H1 (cell line): ENCODE measurements at regions not wholly inside any gene's neighbourhood (a gene's known extent, or its start where the extent isn't known, plus 50 kb on each side); places are given as distances from the start of the nearest gene placed in this dataset.
A peak's percentile ranks its signal among the peaks of the same experiment; 100 is the strongest.

Experiments
- CTCF ChIA-PET: fragments of 300-600 bp; sonication (Branson Sonifier 250); formaldehyde crosslinking; loops from one replicate; lab custom pipeline; 2021; ENCODE audit not compliant: partially characterized antibody; lab: Charles Lee
- POLR2A ChIA-PET: fragments of 300-600 bp; sonication (Branson Sonifier 250); formaldehyde crosslinking; loops from one replicate; lab custom pipeline; 2021; ENCODE audit warnings: inconsistent platforms; ENCODE audit not compliant: partially characterized antibody; lab: Charles Lee
- DNase-seq, 2 experiments: peaks; one replicate each; pipeline versions ENCODE4 v3.0.0 to v3.0.0-alpha.2; 2010 to 2022; ENCODE audit warnings: low spot score in 2 of 2, low read depth in 1 of 2, mixed read lengths in 1 of 2
- FAIRE-seq: peaks from 2 replicates; lab custom pipeline; 2011; peaks lifted over from hg19 to GRCh38; lab: Jason Lieb, UNC
- H2AFZ ChIP-seq: 2 replicates; pipeline ENCODE4 v1.8.1; 2012; ENCODE audit warnings: low read length, inconsistent platforms
- H2AK5ac ChIP-seq: 2 replicates; pipeline ENCODE4 v1.6.1; 2013; ENCODE audit warnings: low read depth, low read length
- H2BK120ac ChIP-seq: replicated peaks from 2 replicates; pipeline ENCODE3; 2013; ENCODE audit warnings: low read depth, low read length, inconsistent platforms
- H2BK12ac ChIP-seq: 2 replicates; pipeline ENCODE4 v1.6.1; 2013; ENCODE audit warnings: low read depth, low read length
- H2BK15ac ChIP-seq: 2 replicates; pipeline ENCODE4 v1.6.1; 2013; ENCODE audit warnings: low read length
- H2BK20ac ChIP-seq: 2 replicates; pipeline ENCODE4 v1.6.1; 2013; ENCODE audit warnings: low read length
- H2BK5ac ChIP-seq: 2 replicates; pipeline ENCODE4 v1.6.1; 2013; ENCODE audit warnings: low read depth, low read length
- H3K14ac ChIP-seq: 2 replicates; pipeline ENCODE4 v1.6.1; 2013; ENCODE audit warnings: inconsistent platforms; ENCODE audit not compliant: insufficient read length
- H3K18ac ChIP-seq: 2 replicates; pipeline ENCODE4 v1.6.1; 2013; ENCODE audit warnings: low read length; ENCODE audit errors: extremely low read depth
- H3K23ac ChIP-seq: 2 replicates; pipeline ENCODE4 v1.6.1; 2013; ENCODE audit warnings: inconsistent platforms; ENCODE audit not compliant: insufficient read length
- H3K23me2 ChIP-seq: 2 replicates; pipeline ENCODE4 v1.6.1; 2013; ENCODE audit warnings: low read depth, low read length
- H3K27ac ChIP-seq: 2 replicates; pipeline ENCODE4 v1.6.1; 2011; ENCODE audit warnings: low read depth, low read length, inconsistent platforms
- H3K27me3 ChIP-seq, 4 experiments: replicated peaks in 1 of 4; 1 replicate in 1 of 4; 2 replicates in 3 of 4; pipeline versions ENCODE4 v1.6.1 to v1.8.1; 2011 to 2013; ENCODE audit warnings: low read length in 3 of 4, mild to moderate bottlenecking in 3 of 4, inconsistent platforms in 2 of 4, mixed read lengths in 2 of 4, moderate library complexity in 1 of 4; ENCODE audit not compliant: control insufficient read depth in 3 of 4, insufficient read depth in 3 of 4; ENCODE audit errors: extremely low read depth in 1 of 4
- H3K36me3 ChIP-seq, 4 experiments: 2 replicates each; pipeline versions ENCODE4 v1.6.1 to v1.8.1; 2011 to 2013; ENCODE audit warnings: mild to moderate bottlenecking in 4 of 4, low read length in 3 of 4, moderate library complexity in 2 of 4, control low read depth in 1 of 4, inconsistent platforms in 1 of 4; ENCODE audit not compliant: insufficient read depth in 4 of 4, control insufficient read depth in 2 of 4
- H3K4ac ChIP-seq: replicated peaks from 2 replicates; pipeline ENCODE3; 2013; ENCODE audit warnings: low read length, low read depth, mixed read lengths, inconsistent platforms; ENCODE audit not compliant: insufficient read length
- H3K4me1 ChIP-seq, 4 experiments: replicated peaks in 1 of 4; 1 replicate in 1 of 4; 2 replicates in 3 of 4; pipeline versions ENCODE4 v1.6.1 to v1.8.1; 2011 to 2013; ENCODE audit warnings: low read length in 3 of 4, inconsistent platforms in 2 of 4, mixed read lengths in 1 of 4; ENCODE audit not compliant: insufficient read depth in 4 of 4, control insufficient read depth in 3 of 4
- H3K4me2 ChIP-seq, 2 experiments: 2 replicates each; pipeline versions ENCODE4 v1.6.1 to v1.8.1; 2011 to 2013; ENCODE audit warnings: low read depth in 2 of 2, low read length in 2 of 2, control low read depth in 1 of 2, inconsistent platforms in 1 of 2, mild to moderate bottlenecking in 1 of 2; ENCODE audit not compliant: insufficient read depth in 1 of 2
- H3K4me3 ChIP-seq, 4 experiments: fragments of 200-600, 300-600 bp in 1 of 4; sonication (generic), shearing (Covaris generic), sonication (Bioruptor Twin) in 1 of 4; 2 replicates each; pipeline versions ENCODE4 v1.5.1 to v1.8.1; 2011 to 2016; ENCODE audit warnings: low read length in 4 of 4, low read depth in 3 of 4, control low read depth in 2 of 4, inconsistent platforms in 2 of 4, mild to moderate bottlenecking in 2 of 4, mixed read lengths in 1 of 4, moderate library complexity in 1 of 4; ENCODE audit not compliant: insufficient read depth in 2 of 4; ENCODE audit errors: extremely low read depth in 1 of 4
- H3K56ac ChIP-seq: replicated peaks from 2 replicates; pipeline ENCODE3; 2013; ENCODE audit warnings: low read depth, mild to moderate bottlenecking, mixed read lengths, low read length, inconsistent platforms; ENCODE audit not compliant: insufficient read length
- H3K79me1 ChIP-seq: 2 replicates; pipeline ENCODE4 v1.6.1; 2013; ENCODE audit warnings: low read depth, low read length, control low read depth
- H3K79me2 ChIP-seq, 2 experiments: 2 replicates each; pipeline versions ENCODE4 v1.6.1 to v1.8.1; 2012 to 2013; ENCODE audit warnings: low read length in 2 of 2, mild to moderate bottlenecking in 2 of 2, inconsistent platforms in 1 of 2; ENCODE audit not compliant: insufficient read depth in 2 of 2, control insufficient read depth in 1 of 2
- H3K9ac ChIP-seq, 4 experiments: replicated peaks in 1 of 4; 1 replicate in 1 of 4; 2 replicates in 3 of 4; pipeline versions ENCODE4 v1.6.1 to v1.8.1; 2011 to 2013; ENCODE audit warnings: low read depth in 3 of 4, low read length in 3 of 4, control low read depth in 2 of 4, mild to moderate bottlenecking in 2 of 4, moderate library complexity in 2 of 4, inconsistent platforms in 1 of 4; ENCODE audit errors: extremely low read depth in 1 of 4
- H3K9me3 ChIP-seq, 2 experiments: 2 replicates each; pipeline versions ENCODE4 v1.6.1 to v1.8.1; 2012 to 2013; ENCODE audit warnings: mild to moderate bottlenecking in 2 of 2, moderate library complexity in 2 of 2, control low read depth in 1 of 2, inconsistent platforms in 1 of 2, low read depth in 1 of 2, low read length in 1 of 2, mixed read lengths in 1 of 2; ENCODE audit not compliant: insufficient read depth in 2 of 2
- H4K20me1 ChIP-seq, 2 experiments: replicated peaks in 1 of 2; 2 replicates each; pipeline versions ENCODE3 to v1.8.1; 2011 to 2013; ENCODE audit warnings: inconsistent platforms in 2 of 2, low read length in 2 of 2, mild to moderate bottlenecking in 1 of 2; ENCODE audit not compliant: insufficient read depth in 2 of 2, control insufficient read depth in 1 of 2
- H4K5ac ChIP-seq: 2 replicates; pipeline ENCODE4 v1.6.1; 2013; ENCODE audit warnings: low read length, low read depth, mixed read lengths, inconsistent platforms; ENCODE audit not compliant: insufficient read length
- H4K8ac ChIP-seq: 2 replicates; pipeline ENCODE4 v1.8.0; 2013; ENCODE audit warnings: mild to moderate bottlenecking, moderate library complexity, low read length, inconsistent platforms; ENCODE audit not compliant: insufficient read depth; ENCODE audit errors: extremely low read depth
- H4K91ac ChIP-seq: replicated peaks from 2 replicates; pipeline ENCODE3; 2013; ENCODE audit warnings: low read length, mixed read lengths, inconsistent platforms; ENCODE audit not compliant: insufficient read length
- WGBS, 2 experiments: shearing (Covaris generic) in 1 of 2; methylation state at CpG; one replicate each; pipeline versions ENCODE4 v1.1.6 to v1.1.7; 2013 to 2015; ENCODE audit warnings: low lambda C conversion rate in 2 of 2, mixed read lengths in 2 of 2, inconsistent platforms in 1 of 2, low coverage in 1 of 2, missing lambda C conversion rate in 1 of 2; ENCODE audit not compliant: insufficient replicate concordance in 2 of 2, insufficient coverage in 1 of 2, insufficient read length in 1 of 2; ENCODE audit errors: extremely low coverage in 1 of 2, missing lambda C conversion rate in 1 of 2; 5-methylcytosine and 5-hydroxymethylcytosine counted together
- TF ChIP-seq, protein P1 (sequence below): IDR thresholded peaks from 2 replicates; pipeline ENCODE4 v1.6.1; 2011; ENCODE audit warnings: low read depth, mild to moderate bottlenecking, low read length; ENCODE audit not compliant: insufficient read depth

DNA sequence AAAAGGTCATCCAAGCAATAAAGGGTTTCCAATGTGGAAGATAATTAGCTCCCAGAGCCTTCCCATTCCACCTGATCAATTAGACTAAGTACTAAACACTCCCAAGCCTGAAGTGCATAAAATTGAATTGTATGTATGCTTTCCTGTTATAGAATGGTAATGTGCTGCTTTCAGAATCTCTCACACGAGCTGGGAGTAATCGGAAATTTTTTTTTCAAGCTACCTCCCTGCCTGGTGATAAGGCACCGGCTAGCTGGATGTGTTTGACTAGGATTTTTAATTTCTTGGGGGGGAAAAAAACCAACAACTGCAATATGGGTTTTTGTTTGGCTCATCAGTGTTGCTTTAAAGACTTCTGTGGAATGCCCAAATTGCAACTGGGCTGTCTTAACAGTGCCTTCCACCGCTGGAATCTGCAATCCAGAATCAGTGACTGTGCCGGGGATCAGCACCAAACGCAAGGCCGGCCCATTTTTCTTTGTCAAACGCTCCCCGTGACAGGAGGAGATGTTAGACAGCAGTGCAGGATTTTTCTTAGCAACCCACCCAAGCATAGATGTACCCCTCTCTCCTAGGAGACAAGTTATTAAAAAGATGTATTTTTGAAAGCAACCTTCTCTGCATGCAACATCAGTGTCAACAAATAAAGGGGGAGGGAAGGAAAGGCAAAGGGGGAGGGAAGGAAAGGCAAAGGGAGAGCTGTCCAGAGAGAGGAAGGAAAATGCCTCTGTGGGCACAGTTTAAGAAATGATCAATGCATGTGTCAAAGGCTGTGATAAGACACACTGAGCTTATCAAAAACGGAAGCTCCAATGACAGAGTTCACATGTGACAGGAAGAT lies 387.2 kb downstream of the NPIPA8 start:
- Histone ChIP-seq H3K4me3 (no peak overlapping the region), H2BK15ac (no peak overlapping the region), H3K9me3 (no peaks in the 10 kb centered on the region), H3K4me2 (no peak overlapping the region), H4K8ac (no peak overlapping the region), H3K18ac (no peak overlapping the region), H2BK120ac (no peak overlapping the region), H3K4ac (no peak overlapping the region), H2BK5ac (no peak overlapping the region), H2BK20ac (no peak overlapping the region), H3K56ac (no peak overlapping the region), H4K20me1 (no peaks in the 10 kb centered on the region), H3K27ac (no peak overlapping the region), H3K36me3 (no peaks in the 10 kb centered on the region), H4K91ac (no peak overlapping the region), H3K14ac (no peak overlapping the region), H3K79me2 (no peaks in the 10 kb centered on the region), H3K79me1 (no peaks in the 10 kb centered on the region), H2AK5ac (no peak overlapping the region), H3K4me1 (peaks cover 0 to 4% (median 1%) of the 10 kb centered on the region in 4 experiments; a peak in 2 of 7 replicates), H2AFZ (peak overlapping the region; percentile 82; the same call in 1 of the 2 replicates), H4K5ac (no peak overlapping the region), H3K23ac (no peak overlapping the region), H2BK12ac (no peak overlapping the region), H3K23me2 (no peaks in the 10 kb centered on the region), H3K27me3 (no peaks in the 10 kb centered on the region), H3K9ac (no peak overlapping the region)
- DNase-seq (no peak), FAIRE-seq (no peak)
- ChIA-PET CTCF (no interaction called here), POLR2A (no interaction called here)
- WGBS, 2 experiments: 74% methylated on average over 10 of the region's 10 CpGs; no CpG with 5 or more reads in 1 of the 2 experiments
- TF ChIP-seq, protein P1, sequence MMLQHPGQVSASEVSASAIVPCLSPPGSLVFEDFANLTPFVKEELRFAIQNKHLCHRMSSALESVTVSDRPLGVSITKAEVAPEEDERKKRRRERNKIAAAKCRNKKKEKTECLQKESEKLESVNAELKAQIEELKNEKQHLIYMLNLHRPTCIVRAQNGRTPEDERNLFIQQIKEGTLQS: no peak
